ELR (cell line): ENCODE measurements at regions not wholly inside any gene's neighbourhood (a gene's known extent, or its start where the extent isn't known, plus 50 kb on each side); places are given as distances from the start of the nearest gene placed in this dataset.

Experiments
- DNase-seq: peaks from one replicate; pipeline ENCODE4 v3.0.0-alpha.2; 2015; ENCODE audit warnings: low read depth

GRCh38 chr1:57925226-57925625, 501.4 kb upstream of the DAB1 start:
- DNase-seq = no peak

- no peak for DNase-seq
Measured at GRCh38 chr1:57922130-57922529, 498.3 kb upstream of the DAB1 start.

- DNase-seq = no peak
Measured at GRCh38 chr1:57916041-57916440, 492.2 kb upstream of the DAB1 start.

GRCh38 chr1:57911427-57911826, 487.6 kb upstream of the DAB1 start:
- no peak for DNase-seq

- no peak for DNase-seq
Measured at GRCh38 chr1:57910782-57911181, 486.9 kb upstream of the DAB1 start.

- no peak for DNase-seq
Measured at GRCh38 chr1:57910305-57910704, 486.4 kb upstream of the DAB1 start.

GRCh38 chr1:57908147-57908890, 484.5 kb upstream of the DAB1 start:
- DNase-seq = no peak

- DNase-seq = no peak
Measured at GRCh38 chr1:57901208-57901919, 477.5 kb upstream of the DAB1 start.

GRCh38 chr1:57898531-57898930, 474.7 kb upstream of the DAB1 start:
- no peak for DNase-seq

GRCh38 chr1:57897581-57897980, 473.7 kb upstream of the DAB1 start:
- DNase-seq = no peak

GRCh38 chr1:57894315-57894714, 470.5 kb upstream of the DAB1 start:
- DNase-seq = no peak

- no peak for DNase-seq
Measured at GRCh38 chr1:57889676-57890320, 465.9 kb upstream of the DAB1 start.

GRCh38 chr1:57887964-57888491, 464.2 kb upstream of the DAB1 start:
- no peak for DNase-seq

GRCh38 chr1:57886376-57886775, 462.5 kb upstream of the DAB1 start:
- no peak for DNase-seq

GRCh38 chr1:57883642-57883995, 459.8 kb upstream of the DAB1 start:
- DNase-seq = no peak

GRCh38 chr1:57882934-57883641, 459.2 kb upstream of the DAB1 start:
- DNase-seq = no peak

- DNase-seq = no peak
Measured at GRCh38 chr1:57882072-57882471, 458.2 kb upstream of the DAB1 start.

GRCh38 chr1:57881639-57882038, 457.8 kb upstream of the DAB1 start:
- DNase-seq = no peak

- DNase-seq = no peak
Measured at GRCh38 chr1:57879700-57880099, 455.8 kb upstream of the DAB1 start.

- no peak for DNase-seq
Measured at GRCh38 chr1:57874418-57874877, 450.6 kb upstream of the DAB1 start.

- no peak for DNase-seq
Measured at GRCh38 chr1:57872913-57873312, 449.1 kb upstream of the DAB1 start.

GRCh38 chr1:57868908-57869307, 445.0 kb upstream of the DAB1 start:
- DNase-seq = no peak
